ENCODE measurements at regions not wholly inside any gene's neighbourhood (a gene's known extent, or its start where the extent isn't known, plus 50 kb on each side); places are given as distances from the start of the nearest gene placed in this dataset.
"Not testable (repeated sequence)": the region's sequence is repeated elsewhere in the genome, so short reads cannot be mapped to it uniquely, and the experiment has no call there.

DNA sequence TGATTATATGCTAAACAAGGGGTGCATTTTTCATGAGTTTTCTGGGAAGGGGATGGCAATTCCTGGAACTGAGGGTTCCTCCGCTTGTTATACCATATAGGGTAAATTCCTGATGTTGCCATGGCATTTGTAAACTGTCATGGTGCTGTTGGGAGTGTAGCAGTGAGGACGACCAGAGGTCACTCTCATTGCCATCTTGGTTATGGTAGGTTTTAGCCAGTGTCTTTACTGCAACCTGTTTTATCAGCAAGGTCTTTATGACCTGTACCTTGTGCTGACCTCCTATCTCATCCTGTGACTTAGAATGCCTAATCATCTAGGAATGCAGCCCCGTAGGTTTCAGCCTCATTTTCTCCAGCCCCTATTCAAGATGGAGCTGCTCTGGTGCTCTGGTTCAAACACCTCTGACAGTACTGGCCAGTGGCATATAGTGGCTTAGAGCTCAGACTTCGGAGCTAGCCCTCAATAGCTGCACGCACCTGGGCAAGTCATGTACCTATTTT is 154.2 kb upstream of the DPH6 start:
- not testable (repeated sequence) for TF ChIP-seq SP1 (IDR thresholded peaks at IDR 0.05; ENCODE audit: low read depth, low read length); CHD2 (IDR thresholded peaks at IDR 0.05; ENCODE audit: borderline replicate concordance, low read depth, low read length)
- TF ChIP-seq, protein P1, sequence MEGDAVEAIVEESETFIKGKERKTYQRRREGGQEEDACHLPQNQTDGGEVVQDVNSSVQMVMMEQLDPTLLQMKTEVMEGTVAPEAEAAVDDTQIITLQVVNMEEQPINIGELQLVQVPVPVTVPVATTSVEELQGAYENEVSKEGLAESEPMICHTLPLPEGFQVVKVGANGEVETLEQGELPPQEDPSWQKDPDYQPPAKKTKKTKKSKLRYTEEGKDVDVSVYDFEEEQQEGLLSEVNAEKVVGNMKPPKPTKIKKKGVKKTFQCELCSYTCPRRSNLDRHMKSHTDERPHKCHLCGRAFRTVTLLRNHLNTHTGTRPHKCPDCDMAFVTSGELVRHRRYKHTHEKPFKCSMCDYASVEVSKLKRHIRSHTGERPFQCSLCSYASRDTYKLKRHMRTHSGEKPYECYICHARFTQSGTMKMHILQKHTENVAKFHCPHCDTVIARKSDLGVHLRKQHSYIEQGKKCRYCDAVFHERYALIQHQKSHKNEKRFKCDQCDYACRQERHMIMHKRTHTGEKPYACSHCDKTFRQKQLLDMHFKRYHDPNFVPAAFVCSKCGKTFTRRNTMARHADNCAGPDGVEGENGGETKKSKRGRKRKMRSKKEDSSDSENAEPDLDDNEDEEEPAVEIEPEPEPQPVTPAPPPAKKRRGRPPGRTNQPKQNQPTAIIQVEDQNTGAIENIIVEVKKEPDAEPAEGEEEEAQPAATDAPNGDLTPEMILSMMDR (IDR thresholded peaks at IDR 0.05 in 2 of 3, conservative IDR thresholded peaks at IDR 0.05 in 1 of 3; ENCODE audit: control insufficient read depth in 2 of 3, extremely low read depth in 1 of 3, insufficient read depth in 1 of 3, low read depth in 3 of 3, low read length in 3 of 3) = not testable (repeated sequence)

Data from GM12878 (cell line).